ENCODE measurements at regions not wholly inside any gene's neighbourhood (a gene's known extent, or its start where the extent isn't known, plus 50 kb on each side); places are given as distances from the start of the nearest gene placed in this dataset.
"Not testable (repeated sequence)": the region's sequence is repeated elsewhere in the genome, so short reads cannot be mapped to it uniquely, and the experiment has no call there.

DNA sequence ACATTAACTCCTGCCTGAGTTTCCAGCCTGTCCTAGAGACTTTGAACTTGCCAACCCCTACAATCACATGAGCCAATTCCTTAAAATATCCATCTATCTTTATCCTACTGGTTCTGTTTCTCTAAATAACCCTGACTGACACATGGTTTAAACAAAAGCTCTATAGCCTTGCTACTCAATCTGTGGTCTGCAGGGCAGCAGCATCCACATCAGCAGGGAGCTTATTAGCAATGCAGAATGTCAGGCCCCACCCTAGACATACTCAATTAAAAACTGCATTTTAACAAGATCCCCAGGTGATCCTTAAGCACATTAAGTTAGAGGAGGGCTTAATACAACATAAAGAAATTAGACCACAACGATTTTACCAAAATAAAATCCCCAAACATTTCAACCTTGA is 108.3 kb upstream of the CPSF6 start:
- no peak for DNase-seq

DNA sequence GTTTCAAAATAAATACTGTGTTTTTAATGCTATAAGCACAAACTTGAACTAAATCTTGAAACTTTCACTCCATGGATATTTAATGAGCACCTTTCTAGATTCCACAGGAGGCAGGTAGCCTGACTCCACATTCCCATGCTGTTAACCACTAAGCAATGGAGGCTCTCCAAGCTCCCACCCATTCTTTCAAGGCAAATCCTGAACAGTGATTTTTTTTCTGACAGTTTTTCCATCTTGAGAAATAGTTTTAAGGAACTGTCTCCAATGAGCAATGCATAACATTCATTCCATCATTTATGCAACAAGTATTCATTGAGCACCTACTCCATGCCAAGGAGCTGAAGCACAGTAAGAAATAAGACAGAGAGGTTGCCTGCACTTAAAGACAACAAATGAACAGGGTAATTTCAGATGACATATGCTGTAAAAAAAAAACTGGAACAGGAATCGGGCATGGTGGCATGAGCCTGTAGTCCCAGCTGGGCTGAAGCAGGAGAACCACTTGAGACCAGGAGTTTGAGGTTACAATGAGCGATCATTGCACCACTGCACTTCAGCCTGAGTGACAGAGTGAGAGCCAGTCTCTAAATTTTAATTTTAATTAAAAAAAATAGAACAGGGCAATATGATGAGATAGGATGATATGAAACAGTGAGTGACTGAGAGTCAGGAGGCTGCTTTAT is 102.3 kb upstream of the CPSF6 start:
- DNase-seq = no peak

DNA sequence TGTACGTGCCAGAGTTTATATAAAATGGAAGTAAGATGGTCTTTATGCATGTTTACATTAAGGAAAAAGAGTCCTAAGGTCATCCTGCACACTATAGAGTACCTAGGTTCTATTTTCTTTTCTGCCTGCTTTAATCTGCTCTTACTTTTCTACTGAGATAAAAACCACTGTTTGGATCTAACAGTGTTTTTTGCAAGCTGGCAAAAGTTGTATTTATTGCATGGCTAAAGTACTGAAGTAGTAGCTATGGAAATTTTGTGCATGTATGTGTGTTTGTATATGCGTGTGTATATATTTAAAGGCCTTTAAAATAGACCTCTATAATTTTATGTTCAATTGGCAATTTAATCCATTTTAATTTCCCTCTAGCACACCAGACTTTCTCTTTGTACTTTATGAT is 98.3 kb upstream of the CPSF6 start:
- DNase-seq = no peak

DNA sequence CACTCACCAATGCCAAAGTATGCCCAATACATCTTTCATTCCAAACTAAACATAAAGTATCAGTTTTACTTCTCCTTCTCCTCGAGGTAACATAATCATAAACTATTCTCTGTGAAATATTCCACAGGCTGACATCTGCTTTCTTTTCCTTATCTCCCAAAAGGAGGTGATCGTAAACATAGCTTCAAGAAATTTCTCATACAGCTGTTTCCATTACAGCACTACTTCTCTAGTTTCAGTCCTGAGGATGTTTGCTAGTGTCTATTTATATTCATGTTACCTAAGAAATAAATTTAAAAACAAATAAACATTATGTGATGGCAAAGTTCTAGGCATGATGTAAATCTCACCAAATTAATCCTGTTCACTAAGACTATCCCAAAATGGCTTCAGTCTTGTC is 90.1 kb upstream of the CPSF6 start:
- no peak for DNase-seq

DNA sequence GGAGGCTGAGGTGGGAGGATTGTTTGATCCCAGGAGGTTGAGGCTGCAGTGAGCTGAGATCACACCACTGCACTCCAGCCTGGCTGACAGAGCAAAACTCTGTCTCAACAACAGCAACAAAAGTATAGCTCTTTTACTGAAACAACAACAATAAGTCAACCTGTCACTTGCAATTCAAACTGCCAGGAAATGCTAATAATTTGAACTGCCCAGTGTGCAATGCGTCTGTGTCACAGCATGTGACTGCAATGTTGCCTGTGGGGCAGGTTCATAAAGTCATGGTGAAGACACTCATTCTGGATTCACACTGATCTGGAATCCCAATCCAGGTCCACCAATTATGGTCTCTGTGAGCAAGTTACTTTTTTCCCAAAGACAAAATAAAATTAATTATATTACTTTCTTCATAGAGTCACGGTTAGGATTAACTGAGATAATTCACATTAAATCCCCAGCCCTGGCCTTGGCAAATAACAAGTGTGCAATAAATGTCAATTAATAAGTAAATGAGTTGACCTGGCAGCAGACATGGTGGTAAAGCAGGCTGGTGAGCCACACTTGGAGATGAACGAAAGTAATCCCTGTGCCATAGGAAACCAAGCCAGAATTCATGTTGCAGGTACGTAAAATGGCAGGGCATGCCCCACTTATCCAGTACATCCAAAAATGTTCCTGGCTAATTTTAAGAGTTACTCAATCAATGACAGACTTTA is 89.1 kb upstream of the CPSF6 start:
- DNase-seq = no peak

DNA sequence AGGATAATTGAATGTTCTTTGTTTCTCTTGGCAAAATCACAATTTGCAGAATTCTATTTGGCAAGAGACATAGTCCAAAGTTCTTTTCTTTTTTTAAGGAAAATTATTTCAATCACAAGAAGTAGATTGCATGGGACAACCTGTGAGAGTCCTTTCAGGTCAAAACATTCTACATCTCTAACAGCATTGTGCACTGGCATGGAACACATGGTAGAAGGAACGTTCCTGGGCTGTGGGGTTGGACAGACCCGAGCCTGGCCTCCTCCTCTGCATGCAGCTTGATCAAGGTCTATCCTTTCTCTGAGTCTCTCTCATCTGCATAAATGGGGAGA is 88.6 kb upstream of the CPSF6 start:
- DNase-seq = no peak

DNA sequence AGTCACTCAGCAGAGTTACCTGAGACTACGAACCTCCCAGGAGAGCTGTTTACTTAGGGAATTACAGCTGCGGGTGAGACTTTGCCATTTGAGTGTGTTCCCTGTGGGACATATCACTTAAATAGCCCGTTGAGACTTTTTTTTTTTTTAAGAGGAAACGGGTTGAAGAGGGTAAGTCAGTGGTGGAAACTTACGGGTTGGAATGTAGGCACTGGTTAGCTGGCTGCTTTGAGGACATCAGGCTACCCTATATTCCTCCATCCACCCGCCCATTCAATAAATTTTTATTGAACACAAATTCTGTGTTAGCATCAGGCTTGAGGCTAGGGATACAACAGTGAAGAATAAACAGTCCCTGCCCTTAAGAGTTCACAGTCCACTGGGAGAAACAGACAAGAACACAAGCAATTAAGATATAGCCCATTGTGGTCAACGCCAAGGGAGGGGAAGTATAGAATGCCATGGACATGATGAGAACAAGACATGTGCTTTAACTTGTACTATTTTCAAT is 88.1 kb upstream of the CPSF6 start:
- DNase-seq = no peak

DNA sequence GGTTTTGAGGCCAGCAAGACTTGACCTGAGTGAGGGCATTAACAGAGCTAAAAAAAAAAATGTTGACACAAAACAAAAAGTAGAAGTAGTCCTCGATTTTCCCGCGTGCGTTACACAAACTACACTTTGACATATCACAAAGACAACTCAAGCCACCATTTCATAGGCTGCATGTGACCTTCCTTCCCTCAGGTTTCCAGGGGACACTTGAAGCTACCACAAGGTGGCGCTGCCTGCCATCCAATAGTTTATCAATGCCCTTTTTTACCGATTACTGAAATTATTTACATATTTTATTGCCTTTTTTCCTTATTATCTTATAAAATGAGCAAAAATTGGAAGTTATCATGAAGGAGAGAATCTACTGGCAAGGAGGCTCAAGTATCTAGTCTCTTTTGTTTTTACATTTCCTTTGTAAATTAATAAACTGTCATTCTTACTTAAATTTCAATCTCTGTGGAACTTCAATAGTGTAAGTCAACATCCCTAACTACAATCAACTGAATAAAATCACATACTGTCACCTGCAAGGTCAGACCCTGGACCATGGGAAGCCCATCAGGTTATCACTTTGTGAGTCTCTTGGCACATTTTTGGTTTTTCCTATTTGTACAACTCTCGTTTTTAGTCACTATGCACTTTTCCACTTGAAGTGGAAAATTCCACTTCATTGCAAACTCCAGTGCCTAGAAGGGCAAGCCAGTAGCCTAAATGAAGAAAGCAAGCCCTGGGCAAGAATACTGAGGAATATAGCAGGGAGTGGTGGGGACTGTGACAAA is 84.6 kb upstream of the CPSF6 start:
- DNase-seq = peak; percentile 46

DNA sequence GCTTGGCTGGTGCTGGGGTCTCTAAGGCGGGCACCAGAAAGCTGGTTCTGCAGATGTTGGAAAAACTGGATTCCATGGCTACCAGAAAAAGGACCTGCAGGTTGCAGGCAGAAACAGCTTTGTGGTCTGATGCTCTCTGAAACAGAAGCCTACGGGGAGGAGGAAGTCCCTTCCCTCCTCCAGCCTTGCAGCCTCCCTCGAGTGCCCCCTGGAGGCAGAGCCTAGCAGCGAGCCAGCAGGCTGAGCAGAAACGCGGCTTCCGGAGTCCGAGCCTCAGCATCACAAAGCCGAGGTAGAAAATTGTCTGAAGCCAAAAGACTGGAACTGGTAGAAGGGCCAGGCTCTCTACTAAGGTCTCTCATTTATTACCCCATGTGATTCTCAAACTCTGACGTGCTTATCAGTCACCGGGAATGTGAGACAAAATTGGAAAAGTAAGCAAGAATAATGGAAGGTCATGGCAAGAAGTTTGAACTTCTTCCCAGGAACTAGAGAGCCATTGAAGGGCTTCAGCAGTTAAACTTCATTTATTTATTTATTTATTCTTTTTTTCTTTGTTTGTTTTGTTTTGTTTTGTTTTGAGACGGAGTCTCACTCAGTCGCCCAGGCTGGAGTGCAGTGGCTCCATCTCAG is 82.2 kb upstream of the CPSF6 start:
- DNase-seq = peak; percentile 71

DNA sequence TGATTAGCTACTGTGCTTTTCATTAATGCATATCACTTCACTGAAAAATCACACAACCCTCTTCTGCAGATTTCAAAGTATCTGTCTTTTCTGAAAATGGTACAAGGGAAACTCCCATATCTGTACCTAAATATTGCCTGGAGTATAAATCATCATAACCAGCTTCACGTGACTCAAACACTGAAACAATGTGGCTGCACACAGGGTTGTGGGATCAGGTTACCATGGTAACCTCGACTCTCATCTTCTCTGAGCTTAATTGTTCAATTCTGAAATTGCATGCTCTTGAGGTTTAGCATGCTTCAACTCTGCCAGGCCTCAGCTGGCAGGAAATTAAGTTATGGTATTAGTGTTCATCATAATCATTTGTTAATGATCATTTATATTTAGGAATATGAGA is 77.5 kb upstream of the CPSF6 start:
- DNase-seq = peak; percentile 6

DNA sequence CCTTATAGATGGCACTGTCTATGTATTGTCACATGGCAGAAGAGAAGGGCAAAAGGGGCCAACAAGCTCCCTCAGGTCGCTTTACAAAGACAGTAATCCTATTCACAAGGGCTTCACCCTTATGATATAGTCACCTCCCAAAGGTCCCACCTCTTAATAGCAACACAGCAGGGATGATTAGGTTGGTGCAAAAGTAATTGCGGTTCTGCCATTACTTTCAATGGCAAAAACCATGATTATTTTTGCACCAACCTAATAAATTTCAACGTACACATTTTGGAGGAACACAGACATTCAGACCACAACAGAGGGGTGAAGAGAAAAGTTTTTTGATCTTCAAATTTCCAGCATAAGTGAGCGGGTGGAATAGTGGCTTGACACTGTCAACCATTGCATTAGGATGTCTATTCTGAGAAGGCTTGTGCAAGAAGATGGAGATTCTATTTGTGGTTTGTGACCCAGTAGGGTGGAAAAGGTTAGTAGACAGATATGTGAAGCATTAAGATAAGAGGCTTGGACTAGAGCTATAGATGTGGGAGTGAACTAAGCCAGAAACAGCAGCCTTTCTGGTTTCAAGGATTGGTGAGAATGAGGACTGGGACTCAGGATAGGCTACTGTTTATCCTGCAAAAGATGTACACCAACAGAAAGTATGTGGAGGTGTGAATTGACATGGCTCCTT is 75.5 kb upstream of the CPSF6 start:
- DNase-seq = no peak

DNA sequence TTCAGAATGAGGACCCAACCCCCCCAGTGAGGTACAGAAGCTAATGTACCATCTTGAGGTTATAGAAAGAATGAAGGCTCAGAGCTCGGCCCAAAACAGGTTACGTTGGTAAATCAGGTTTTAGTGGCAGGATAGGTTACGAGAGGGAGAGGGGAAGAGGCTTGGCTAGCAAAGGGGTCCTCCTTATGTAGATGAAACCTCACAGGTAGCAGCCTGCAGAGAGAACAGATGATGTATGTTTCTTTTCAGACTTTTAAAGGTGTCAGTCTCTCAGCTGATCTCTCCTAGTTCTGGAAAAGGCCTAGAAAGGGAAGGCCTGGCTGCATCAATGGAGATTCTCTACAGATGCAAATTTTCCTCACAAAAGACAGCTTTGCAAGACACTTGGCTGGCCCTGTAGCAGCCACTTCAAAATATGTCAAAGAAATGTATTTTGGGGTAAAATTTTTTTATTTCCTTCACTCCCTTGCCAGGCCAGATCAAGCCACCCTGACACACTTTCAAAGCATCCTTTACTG is 71.7 kb upstream of the CPSF6 start:
- DNase-seq = no peak

DNA sequence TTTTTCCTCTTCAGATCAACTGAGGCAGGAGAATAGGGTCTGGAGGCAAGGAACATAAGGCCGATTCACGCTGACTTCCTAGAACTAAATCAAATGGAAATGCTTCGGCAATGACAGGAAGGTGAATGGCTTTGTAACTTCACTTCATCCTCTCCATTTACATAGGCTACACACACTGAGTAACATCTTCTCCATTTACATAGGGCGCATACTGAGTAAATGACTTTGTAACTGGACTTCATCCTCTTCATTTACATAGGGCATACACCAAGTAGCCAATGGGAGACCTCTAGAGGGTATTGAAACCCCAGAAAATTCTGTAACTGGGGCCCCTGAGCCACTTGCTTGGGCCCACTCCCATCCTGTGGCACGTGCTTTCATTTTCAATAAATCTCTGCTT is 71.0 kb upstream of the CPSF6 start:
- no peak for DNase-seq

DNA sequence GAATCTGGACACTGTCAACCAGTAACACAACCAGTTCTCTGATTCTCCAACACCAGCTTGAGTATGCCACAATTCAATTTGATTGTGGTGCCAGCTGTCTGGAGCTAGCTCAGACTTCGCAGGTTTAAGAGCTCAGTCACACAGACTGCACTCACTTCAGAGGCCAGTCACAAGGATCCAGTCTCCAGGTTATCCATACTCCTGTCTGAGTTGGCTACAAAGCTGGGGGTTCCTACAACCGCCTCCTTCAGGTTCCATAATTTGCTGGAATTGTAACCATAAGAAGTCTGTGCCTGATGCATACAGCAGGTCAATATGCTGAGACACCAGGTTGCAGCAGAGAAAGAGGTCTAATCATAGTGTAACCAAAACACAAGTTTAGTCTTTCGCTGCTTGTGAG is 70.5 kb upstream of the CPSF6 start:
- no peak for DNase-seq

DNA sequence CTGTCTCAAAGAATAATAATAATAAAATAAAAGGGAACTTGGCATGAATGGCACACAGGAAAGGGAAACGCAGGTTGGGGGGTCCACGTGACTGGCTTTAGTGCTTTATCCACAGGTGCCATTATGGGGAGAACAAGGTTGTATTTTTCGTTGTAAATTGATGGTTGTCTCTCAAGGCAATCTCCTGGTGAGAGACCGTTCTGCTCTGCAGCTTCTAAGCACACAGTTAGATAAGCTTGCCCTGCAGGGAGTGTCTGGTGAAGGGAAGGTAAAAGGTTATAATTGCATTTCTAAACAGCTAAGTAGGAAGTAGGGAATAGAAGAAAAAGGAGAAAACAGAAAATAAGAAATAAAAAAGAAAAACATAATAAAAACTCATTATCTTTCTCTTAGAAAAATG is 69.1 kb upstream of the CPSF6 start:
- no peak for DNase-seq

DNA sequence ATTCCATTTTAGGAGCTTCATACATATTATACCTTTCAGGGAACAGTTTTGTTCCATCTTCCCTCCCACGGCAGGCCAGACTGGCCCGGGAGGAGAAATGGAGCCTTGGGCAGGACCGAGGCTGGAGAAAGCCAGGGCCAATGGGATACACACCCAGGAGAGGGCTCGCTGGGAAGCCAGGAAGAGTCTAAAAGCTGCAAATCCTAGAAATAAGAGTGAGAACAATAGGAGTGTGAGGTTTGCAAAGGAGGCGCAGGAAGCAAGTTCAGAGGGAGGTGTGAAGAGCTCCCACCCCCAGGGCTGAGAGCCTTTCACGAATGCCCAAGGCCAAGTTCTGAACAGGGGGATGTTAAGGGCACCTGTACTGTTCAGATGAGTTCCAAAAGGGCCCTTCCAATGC is 67.5 kb upstream of the CPSF6 start:
- DNase-seq = no peak

DNA sequence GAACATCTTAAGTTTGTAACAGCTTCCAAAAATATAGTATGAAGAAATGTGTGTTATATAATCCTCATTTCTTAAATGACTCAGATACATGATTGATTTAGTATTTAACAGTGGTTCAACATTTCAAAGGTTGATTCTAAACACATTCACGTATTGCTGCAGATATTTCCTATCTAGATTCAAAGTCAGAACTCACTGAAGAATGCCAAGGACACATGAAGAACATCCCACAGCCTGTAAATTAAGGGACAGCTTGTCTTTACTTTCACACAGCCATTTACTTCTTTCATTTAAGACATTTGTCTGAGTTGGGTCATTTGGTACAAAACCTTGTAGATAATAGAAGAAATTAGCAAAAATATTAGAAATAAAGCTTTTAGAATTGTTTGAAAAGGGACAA is 66.9 kb upstream of the CPSF6 start:
- no peak for DNase-seq

DNA sequence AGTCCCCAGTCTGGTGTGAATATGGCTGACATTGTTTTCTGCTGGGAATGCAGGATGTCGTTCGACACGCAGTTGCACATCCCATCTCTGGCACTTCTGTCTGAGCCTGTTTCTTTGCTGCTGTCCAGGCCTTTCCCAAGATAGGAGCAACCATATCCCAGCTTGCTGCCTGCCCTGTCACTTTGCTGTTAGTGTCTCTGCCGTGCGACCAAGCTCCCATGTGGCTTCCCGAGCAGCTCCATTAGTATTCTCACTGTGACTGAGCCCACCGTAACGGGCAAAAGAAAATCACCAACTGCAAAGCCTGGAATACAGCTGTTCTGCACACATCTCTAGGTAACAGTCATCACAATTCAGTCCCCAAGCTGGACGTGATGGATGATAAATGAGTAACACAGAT is 66.0 kb upstream of the CPSF6 start:
- DNase-seq = no peak

DNA sequence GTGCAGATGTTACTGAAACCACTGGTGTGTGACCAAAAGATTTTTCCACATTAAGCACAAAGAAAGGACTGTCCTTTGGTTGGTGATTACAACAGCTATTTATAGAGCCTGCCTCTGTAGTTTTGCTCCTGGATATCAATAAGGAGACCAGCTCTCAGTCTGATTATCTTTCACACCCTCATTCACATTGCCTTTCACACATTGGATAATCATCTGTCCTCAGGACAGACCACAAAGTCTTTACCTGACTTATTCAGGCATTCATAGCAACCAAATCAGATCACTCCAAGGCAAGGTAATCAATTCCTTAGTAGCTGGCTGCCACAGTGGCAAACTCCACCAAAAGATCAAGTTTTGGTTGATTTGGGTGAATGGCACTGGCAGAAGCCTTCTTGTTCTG is 59.6 kb upstream of the CPSF6 start:
- DNase-seq = no peak

DNA sequence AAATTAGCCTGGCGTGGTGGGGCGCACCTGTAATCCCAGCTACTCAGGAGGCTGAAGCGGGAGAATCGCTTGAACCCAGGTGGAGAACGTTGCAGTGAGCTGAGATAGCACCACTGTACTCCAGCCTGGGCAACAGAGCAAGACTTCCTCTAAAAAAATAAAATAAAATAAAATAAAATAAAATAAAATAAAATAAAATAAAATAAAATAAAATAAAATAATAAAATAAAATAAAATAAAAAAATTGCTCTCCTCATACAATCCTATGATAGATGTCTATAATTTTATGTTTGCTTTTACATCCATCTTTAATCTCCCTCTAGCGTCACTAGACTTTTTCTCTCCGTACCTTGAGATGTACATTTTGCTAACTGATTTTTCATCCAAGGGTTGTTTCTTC is 51.8 kb upstream of the CPSF6 start:
- not testable (repeated sequence) for DNase-seq

DNA sequence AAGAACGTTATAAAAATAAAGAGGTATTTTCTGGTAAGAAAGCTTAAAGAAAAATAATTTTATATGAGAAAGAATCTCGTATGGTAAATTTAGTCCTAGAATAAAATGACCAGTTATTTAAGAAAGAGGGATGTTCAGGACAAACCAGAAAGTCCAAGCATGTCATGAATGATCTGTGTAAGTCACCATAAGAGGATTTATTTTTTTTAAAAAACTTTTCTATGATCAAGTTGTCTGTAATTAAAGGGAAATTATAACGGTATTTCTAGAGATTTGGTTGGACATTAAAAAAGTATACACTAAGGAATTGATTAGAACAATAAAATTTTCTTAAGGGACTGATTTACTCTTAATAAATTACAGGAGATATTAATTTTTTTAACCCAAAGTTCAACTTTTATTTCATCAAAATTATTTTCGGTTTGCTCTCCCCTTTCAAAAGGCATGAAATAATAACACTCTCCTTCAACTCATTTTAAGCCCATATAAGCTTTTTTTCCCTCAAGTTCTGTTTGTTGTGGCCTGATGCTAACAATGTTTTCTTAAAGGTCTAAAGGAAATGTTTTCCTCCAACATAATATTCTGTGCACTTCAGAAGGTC is 49.9 kb upstream of the CPSF6 start:
- DNase-seq = no peak

Data from fibroblast of skin of right quadriceps (primary cell).